Vagina (tissue), 2 donors: ENCODE measurements at regions not wholly inside any gene's neighbourhood (a gene's known extent, or its start where the extent isn't known, plus 50 kb on each side); places are given as distances from the start of the nearest gene placed in this dataset.

Experiments used
- CTCF ChIP-seq, 3 experiments: fragments of 450-650 bp in 2 of 3; fragments of 200-600 bp in 1 of 3; sonication (generic) in 1 of 3; IDR thresholded peaks; one replicate each; pipeline ENCODE4 v1.5.1; 2017 to 2019; ENCODE audit warnings: antibody characterized with exemption in 3 of 3, mild to moderate bottlenecking in 2 of 3, moderate library complexity in 2 of 3
- POLR2A ChIP-seq, 2 donors: fragments of 450-650 bp; IDR thresholded peaks; one replicate each; pipeline ENCODE4 v1.6.1; 2017; ENCODE audit warnings: antibody characterized with exemption in 2 of 2, mild to moderate bottlenecking in 2 of 2, moderate library complexity in 2 of 2

- TF ChIP-seq POLR2A (IDR thresholded peaks at IDR 0.05): no peak
- no peak for TF ChIP-seq CTCF (IDR thresholded peaks at IDR 0.05)
These were observed 815.1 kb downstream of the NCAM2 start for GRCh38 chr21:21813289-21813688.
